Suprapubic skin (tissue), 4 donors: ENCODE measurements at regions not wholly inside any gene's neighbourhood (a gene's known extent, or its start where the extent isn't known, plus 50 kb on each side); places are given as distances from the start of the nearest gene placed in this dataset.

ENCODE experiments used
- DNase-seq, 2 donors: peaks; one replicate each; pipeline ENCODE4 v3.0.0-alpha.2; 2019; ENCODE audit warnings: low spot score in 2 of 2
- H3K27ac ChIP-seq: fragments of 200-600 bp; sonication (generic); one replicate; pipeline ENCODE4 v1.5.1; 2019
- H3K27me3 ChIP-seq: fragments of 200-600 bp; sonication (generic); one replicate; pipeline ENCODE4 v1.5.1; 2019
- H3K36me3 ChIP-seq: fragments of 200-600 bp; sonication (generic); one replicate; pipeline ENCODE4 v1.5.1; 2019
- H3K4me1 ChIP-seq: fragments of 200-600 bp; sonication (generic); one replicate; pipeline ENCODE4 v1.5.1; 2019
- H3K4me3 ChIP-seq: fragments of 200-600 bp; sonication (generic); one replicate; pipeline ENCODE4 v1.5.1; 2019; ENCODE audit warnings: mild to moderate bottlenecking
- H3K9me3 ChIP-seq: fragments of 200-600 bp; sonication (generic); one replicate; pipeline ENCODE4 v1.5.1; 2019
- EP300 ChIP-seq: sonication (generic); formaldehyde crosslinking; IDR thresholded peaks from one replicate; pipeline ENCODE4 v1.6.1; 2017; ENCODE audit warnings: antibody characterized with exemption
- POLR2A ChIP-seq, 2 donors: fragments of 450-650 bp; IDR thresholded peaks; one replicate each; pipeline ENCODE4 v1.6.1; 2017; ENCODE audit warnings: antibody characterized with exemption in 2 of 2, mild to moderate bottlenecking in 2 of 2, moderate library complexity in 2 of 2
- POLR2AphosphoS5 ChIP-seq, 3 donors: sonication (generic); formaldehyde crosslinking; IDR thresholded peaks; one replicate each; pipeline ENCODE4 v1.6.1; 2017; ENCODE audit warnings: antibody characterized with exemption in 3 of 3
- WGBS: methylation state at CpG from one replicate; pipeline ENCODE4 v1.1.5; 2018; 5-methylcytosine and 5-hydroxymethylcytosine counted together
- TF ChIP-seq, protein P1 (sequence below), 2 donors: fragments of 200-600 bp in 1 of 2; fragments of 450-650 bp in 1 of 2; sonication (generic) in 1 of 2; IDR thresholded peaks; one replicate each; pipeline ENCODE4 v1.5.1; 2016 to 2019; ENCODE audit warnings: antibody characterized with exemption in 2 of 2, mild to moderate bottlenecking in 1 of 2, moderate library complexity in 1 of 2

DNA sequence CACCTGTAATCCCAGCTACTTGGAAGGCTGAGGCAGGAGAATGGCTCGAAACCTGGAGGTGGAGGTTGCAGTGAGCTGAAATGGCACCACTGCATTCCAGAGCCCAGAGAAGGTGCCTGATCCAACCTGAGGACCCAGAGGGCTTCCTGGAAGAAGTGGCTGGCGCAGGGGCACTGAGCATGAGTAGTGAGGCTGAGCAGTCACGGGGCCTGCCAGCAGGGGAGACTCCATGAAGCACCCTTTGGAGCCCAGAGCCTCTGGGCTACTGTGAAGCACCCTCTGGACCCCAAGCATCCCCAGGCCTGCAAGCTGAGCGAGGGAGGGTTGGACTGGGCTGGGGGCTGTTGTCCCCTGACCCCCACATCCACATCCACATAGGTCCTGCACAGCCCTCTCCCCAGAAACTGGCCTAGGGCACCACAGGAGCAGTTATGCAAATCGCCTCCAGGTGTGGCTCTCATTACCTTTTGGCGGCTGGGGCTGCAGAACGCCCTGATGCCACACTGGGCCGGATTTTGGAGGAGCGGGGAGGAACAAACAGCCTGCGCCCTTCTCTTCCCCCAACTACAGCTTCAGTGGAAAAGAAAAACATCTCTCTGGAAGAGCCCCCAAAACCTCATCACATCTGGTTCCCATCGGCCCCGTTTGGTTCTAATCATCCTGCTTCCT, 78.2 kb upstream of the TARDBP start:
- Histone ChIP-seq H3K36me3 (no peaks in the 10 kb centered on the region), H3K4me1 (no peaks in the 10 kb centered on the region), H3K9me3 (no peaks in the 10 kb centered on the region), H3K27ac (no peak overlapping the region), H3K27me3 (peaks cover 12% of the 10 kb centered on the region), H3K4me3 (no peak overlapping the region)
- TF ChIP-seq, protein P1, sequence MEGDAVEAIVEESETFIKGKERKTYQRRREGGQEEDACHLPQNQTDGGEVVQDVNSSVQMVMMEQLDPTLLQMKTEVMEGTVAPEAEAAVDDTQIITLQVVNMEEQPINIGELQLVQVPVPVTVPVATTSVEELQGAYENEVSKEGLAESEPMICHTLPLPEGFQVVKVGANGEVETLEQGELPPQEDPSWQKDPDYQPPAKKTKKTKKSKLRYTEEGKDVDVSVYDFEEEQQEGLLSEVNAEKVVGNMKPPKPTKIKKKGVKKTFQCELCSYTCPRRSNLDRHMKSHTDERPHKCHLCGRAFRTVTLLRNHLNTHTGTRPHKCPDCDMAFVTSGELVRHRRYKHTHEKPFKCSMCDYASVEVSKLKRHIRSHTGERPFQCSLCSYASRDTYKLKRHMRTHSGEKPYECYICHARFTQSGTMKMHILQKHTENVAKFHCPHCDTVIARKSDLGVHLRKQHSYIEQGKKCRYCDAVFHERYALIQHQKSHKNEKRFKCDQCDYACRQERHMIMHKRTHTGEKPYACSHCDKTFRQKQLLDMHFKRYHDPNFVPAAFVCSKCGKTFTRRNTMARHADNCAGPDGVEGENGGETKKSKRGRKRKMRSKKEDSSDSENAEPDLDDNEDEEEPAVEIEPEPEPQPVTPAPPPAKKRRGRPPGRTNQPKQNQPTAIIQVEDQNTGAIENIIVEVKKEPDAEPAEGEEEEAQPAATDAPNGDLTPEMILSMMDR (IDR thresholded peaks at IDR 0.05): no peak
- TF ChIP-seq POLR2AphosphoS5 (IDR thresholded peaks at IDR 0.05) (no peak), POLR2A (IDR thresholded peaks at IDR 0.05) (no peak), EP300 (no peak)
- DNase-seq: no peak
- 54% methylated on average over 10 of the region's 12 CpGs for WGBS

DNA sequence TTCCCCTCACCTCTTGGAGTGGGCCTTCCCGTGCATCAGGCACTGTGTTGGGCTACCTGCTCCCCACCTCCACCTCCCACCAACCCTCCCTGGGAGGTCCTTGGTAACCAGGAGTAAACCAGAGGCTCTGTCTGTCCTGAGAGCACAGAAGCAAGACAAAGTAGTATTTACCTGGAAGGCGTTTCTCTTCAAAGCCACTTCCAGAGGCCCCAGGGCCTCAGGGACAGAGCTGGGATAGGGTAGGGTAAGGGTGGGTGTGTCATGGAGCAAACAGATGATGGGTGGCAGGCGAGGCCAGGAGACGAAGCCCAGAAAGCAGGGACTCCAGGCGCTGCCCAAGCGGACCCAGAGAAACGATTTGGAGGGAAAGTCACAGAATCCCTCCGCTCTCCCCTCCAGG, 77.2 kb upstream of the TARDBP start:
- WGBS: 75% methylated on average over 8 of the region's 8 CpGs
- Histone ChIP-seq H3K4me1 (no peaks in the 10 kb centered on the region), H3K4me3 (no peak overlapping the region), H3K36me3 (no peaks in the 10 kb centered on the region), H3K27me3 (peaks cover 12% of the 10 kb centered on the region), H3K27ac (no peak overlapping the region), H3K9me3 (no peaks in the 10 kb centered on the region)
- TF ChIP-seq EP300: no peak
- TF ChIP-seq, protein P1 (IDR thresholded peaks at IDR 0.05): no peak
- no peak for TF ChIP-seq POLR2A (IDR thresholded peaks at IDR 0.05)
- no peak for TF ChIP-seq POLR2AphosphoS5 (IDR thresholded peaks at IDR 0.05)
- no peak for DNase-seq

DNA sequence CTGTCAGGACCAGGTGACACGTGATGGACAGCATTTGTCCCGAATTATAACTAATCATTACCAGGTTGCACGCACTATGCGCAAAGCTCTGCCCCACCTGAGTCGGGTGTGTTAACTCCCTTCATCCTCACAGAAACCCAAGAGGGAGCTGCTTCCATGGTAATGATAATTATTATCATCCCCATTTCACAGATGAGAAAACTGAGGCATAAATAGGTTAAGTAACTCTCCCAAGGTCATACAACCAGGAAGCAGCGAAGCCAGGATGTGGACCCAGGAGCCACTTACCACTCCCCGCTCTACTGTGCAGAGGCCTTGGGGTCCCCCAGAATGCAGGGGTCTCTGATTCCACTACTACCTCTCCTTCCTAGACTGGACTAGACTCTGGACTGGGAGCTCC, 76.7 kb upstream of the TARDBP start:
- WGBS: 96% methylated on average over 7 of the region's 7 CpGs

DNA sequence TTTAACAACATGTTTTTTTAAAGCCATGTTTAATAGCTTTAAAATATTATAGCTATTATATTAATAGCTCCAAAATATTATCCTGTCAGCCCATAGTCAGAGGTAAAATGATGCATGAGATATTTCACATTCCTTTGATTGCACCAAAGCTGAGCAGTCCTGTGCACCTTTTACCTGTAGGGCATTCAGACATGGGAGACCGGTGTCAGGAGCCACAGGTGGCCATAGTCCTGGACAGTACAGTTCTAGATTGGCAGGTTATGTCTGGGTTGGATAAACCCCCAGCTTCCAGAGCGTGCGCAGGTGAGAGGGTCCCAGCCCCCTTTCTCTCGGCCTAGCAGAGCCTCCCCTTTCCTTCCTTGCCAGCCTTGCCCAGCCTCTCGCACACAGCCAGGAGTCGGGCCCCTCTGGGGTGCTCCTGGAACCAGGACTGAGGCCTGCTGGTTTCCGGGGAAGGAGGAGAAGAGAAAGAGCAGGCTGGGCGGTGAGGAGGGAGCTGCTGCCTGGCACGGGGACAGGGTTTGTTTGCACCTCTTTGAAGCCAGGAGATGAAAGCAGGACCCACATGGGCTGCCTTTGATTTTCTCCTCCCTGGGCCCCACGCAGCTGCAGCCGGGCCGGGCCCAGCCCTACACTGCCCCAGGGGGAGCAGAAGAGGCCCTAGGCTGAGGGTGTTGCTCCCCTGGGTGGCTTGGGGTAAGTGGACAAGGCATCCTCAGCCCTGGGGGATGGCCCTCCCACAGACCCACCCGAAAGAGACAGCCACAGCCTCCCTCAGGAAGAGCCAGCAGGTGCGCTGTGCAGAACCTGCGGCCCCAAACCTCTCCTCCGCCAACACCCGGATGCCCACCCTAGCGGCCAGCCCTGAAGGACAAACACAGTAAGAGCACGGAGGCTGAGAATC, 75.2 kb upstream of the TARDBP start:
- TF ChIP-seq, protein P1 (IDR thresholded peaks at IDR 0.05): no peak
- TF ChIP-seq POLR2AphosphoS5 (IDR thresholded peaks at IDR 0.05) (no peak), POLR2A (IDR thresholded peaks at IDR 0.05) (no peak), EP300 (no peak)
- Histone ChIP-seq H3K27me3 (peaks cover 12% of the 10 kb centered on the region), H3K36me3 (no peaks in the 10 kb centered on the region), H3K9me3 (no peaks in the 10 kb centered on the region), H3K4me3 (no peak overlapping the region), H3K4me1 (peaks cover 6% of the 10 kb centered on the region), H3K27ac (no peak overlapping the region)
- no peak for DNase-seq
- WGBS: 74% methylated on average over 13 of the region's 19 CpGs

More for the DNA sequence above, 76.7 kb upstream of the TARDBP start:
- Histone ChIP-seq H3K4me1 (no peaks in the 10 kb centered on the region), H3K9me3 (no peaks in the 10 kb centered on the region), H3K4me3 (no peak overlapping the region), H3K36me3 (no peaks in the 10 kb centered on the region), H3K27me3 (peaks cover 12% of the 10 kb centered on the region), H3K27ac (no peak overlapping the region)
- TF ChIP-seq POLR2AphosphoS5 (IDR thresholded peaks at IDR 0.05): no peak
- no peak for TF ChIP-seq EP300
- TF ChIP-seq POLR2A (IDR thresholded peaks at IDR 0.05): no peak
- TF ChIP-seq, protein P1 (IDR thresholded peaks at IDR 0.05): no peak
- DNase-seq: no peak
